ENCODE measurements at regions not wholly inside any gene's neighbourhood (a gene's known extent, or its start where the extent isn't known, plus 50 kb on each side); places are given as distances from the start of the nearest gene placed in this dataset.

- Histone ChIP-seq H3K36me3 (no peaks in the 10 kb centered on the region), H3K27me3 (no peaks in the 10 kb centered on the region), H3K27ac (no peak overlapping the region), H3K9me3 (no peaks in the 10 kb centered on the region), H3K4me1 (no peaks in the 10 kb centered on the region), H3K4me3 (no peak overlapping the region)
- no peak for TF ChIP-seq POLR2A (IDR thresholded peaks at IDR 0.05)
- TF ChIP-seq CTCF (IDR thresholded peaks at IDR 0.05): no peak
- TF ChIP-seq POLR2AphosphoS5 (IDR thresholded peaks at IDR 0.05; ENCODE audit: insufficient read depth in 1 of 2, low read depth in 1 of 2): no peak
- intact Hi-C loops (cut with DNase I): no loop called here
- DNase-seq (ENCODE audit: extremely low spot score in 2 of 2): no peak
These were observed 462.5 kb upstream of the EEF2KMT start for GRCh38 chr16:5560084-5560483.

- DNase-seq (ENCODE audit: extremely low spot score in 2 of 2): no peak
- no peak for TF ChIP-seq CTCF (IDR thresholded peaks at IDR 0.05)
- intact Hi-C loops (cut with DNase I): no loop called here
- H3K4me3 ChIP-seq: no peak overlapping the region
- no peak overlapping the region for H3K27ac ChIP-seq
- no peaks in the 10 kb centered on the region for H3K4me1 ChIP-seq
- H3K27me3 ChIP-seq: no peaks in the 10 kb centered on the region
- no peaks in the 10 kb centered on the region for H3K9me3 ChIP-seq
- no peaks in the 10 kb centered on the region for H3K36me3 ChIP-seq
These were observed 460.4 kb upstream of the EEF2KMT start for GRCh38 chr16:5557966-5558365.

- no peak for DNase-seq (ENCODE audit: extremely low spot score in 2 of 2)
- Histone ChIP-seq H3K9me3 (no peaks in the 10 kb centered on the region), H3K4me3 (no peak overlapping the region), H3K4me1 (no peaks in the 10 kb centered on the region), H3K27ac (no peak overlapping the region), H3K36me3 (no peaks in the 10 kb centered on the region), H3K27me3 (no peaks in the 10 kb centered on the region)
- no peak for TF ChIP-seq CTCF (IDR thresholded peaks at IDR 0.05)
- TF ChIP-seq POLR2A (IDR thresholded peaks at IDR 0.05): no peak
- no peak for TF ChIP-seq POLR2AphosphoS5 (IDR thresholded peaks at IDR 0.05; ENCODE audit: insufficient read depth in 1 of 2, low read depth in 1 of 2)
- intact Hi-C loops (cut with DNase I): no loop called here
These were observed 459.9 kb upstream of the EEF2KMT start for GRCh38 chr16:5557448-5557847.

- DNase-seq (ENCODE audit: extremely low spot score in 2 of 2): no peak
- H3K36me3 ChIP-seq: no peaks in the 10 kb centered on the region
- H3K27ac ChIP-seq: no peak overlapping the region
- H3K4me1 ChIP-seq: no peaks in the 10 kb centered on the region
- intact Hi-C loops (cut with DNase I): no loop called here
- H3K4me3 ChIP-seq: no peak overlapping the region
- H3K9me3 ChIP-seq: no peaks in the 10 kb centered on the region
- H3K27me3 ChIP-seq: no peaks in the 10 kb centered on the region
- TF ChIP-seq POLR2A (IDR thresholded peaks at IDR 0.05) (no peak), CTCF (IDR thresholded peaks at IDR 0.05) (no peak), POLR2AphosphoS5 (IDR thresholded peaks at IDR 0.05; ENCODE audit: insufficient read depth in 1 of 2, low read depth in 1 of 2) (no peak)
These were observed 458.7 kb upstream of the EEF2KMT start for GRCh38 chr16:5556158-5556810.

GRCh38 chr16:5551909-5552308 is 454.3 kb upstream of the EEF2KMT start:
- H3K36me3 ChIP-seq: no peaks in the 10 kb centered on the region
- intact Hi-C loops (cut with DNase I): no loop called here
- no peaks in the 10 kb centered on the region for H3K27me3 ChIP-seq
- H3K4me1 ChIP-seq: no peaks in the 10 kb centered on the region
- TF ChIP-seq POLR2AphosphoS5 (IDR thresholded peaks at IDR 0.05; ENCODE audit: insufficient read depth in 1 of 2, low read depth in 1 of 2): no peak
- no peak overlapping the region for H3K4me3 ChIP-seq
- DNase-seq (ENCODE audit: extremely low spot score in 2 of 2): no peak
- H3K9me3 ChIP-seq: no peaks in the 10 kb centered on the region
- no peak overlapping the region for H3K27ac ChIP-seq

All from vagina (tissue), 2 donors.